Pancreas (tissue), 10 donors: ENCODE measurements at regions not wholly inside any gene's neighbourhood (a gene's known extent, or its start where the extent isn't known, plus 50 kb on each side); places are given as distances from the start of the nearest gene placed in this dataset.

Experiments used
- ATAC-seq, 4 donors: fragments of 200-7000 bp; cut with Tn5 transposase; one replicate each; pipeline versions ENCODE4 v1.8.0 to v1.9.1; 2020; ENCODE audit warnings: mild to moderate bottlenecking in 4 of 4, moderate library complexity in 4 of 4
- DNase-seq, 6 donors: peaks; one replicate each; pipeline ENCODE4 v3.0.0-alpha.2; 2020
- FAIRE-seq: peaks from 2 replicates; lab custom pipeline; 2012; peaks lifted over from hg19 to GRCh38; lab: Jason Lieb, UNC
- H3K27ac ChIP-seq, 4 donors: fragments of 200-600 bp; sonication (generic); 1 replicate in 3 of 4; 2 replicates in 1 of 4; pipeline versions ENCODE4 v1.5.0 to v1.8.0; 2020
- H3K27me3 ChIP-seq, 4 donors: fragments of 200-600 bp; one replicate each; pipeline ENCODE4 v1.8.0; 2021
- H3K36me3 ChIP-seq, 3 donors: fragments of 200-600 bp; sonication (generic) in 1 of 3; one replicate each; pipeline versions ENCODE4 v1.5.0 to v1.8.0; 2020 to 2021
- H3K4me1 ChIP-seq, 3 donors: fragments of 200-600 bp; one replicate each; pipeline ENCODE4 v1.8.0; 2021
- H3K4me3 ChIP-seq, 4 donors: fragments of 200-600 bp; sonication (generic) in 2 of 4; one replicate each; pipeline versions ENCODE4 v1.5.0 to v1.8.0; 2020 to 2021
- H3K9me3 ChIP-seq, 4 donors: fragments of 200-600 bp; one replicate each; pipeline ENCODE4 v1.8.0; 2021
- WGBS, 2 donors: extraction: QIAGEN DNeasy Blood & Tissue Kit; methylation state at CpG; one replicate each; pipeline ENCODE4 v1.1.7; 2013; 5-methylcytosine and 5-hydroxymethylcytosine counted together
- intact Hi-C, 3 donors: fragments of 100-400 bp; cut with DNase I; formaldehyde crosslinking; loops; one replicate each; pipeline versions ENCODE4 v1.11.1 to v1.14.2; 2022
- TF ChIP-seq, protein P1 (sequence below), 4 donors: fragments of 200-600 bp; sonication (generic) in 3 of 4; IDR thresholded peaks; one replicate each; pipeline versions ENCODE4 v1.5.0 to v1.8.0; 2021; ENCODE audit warnings: antibody characterized with exemption in 4 of 4
- donor health status: healthy with polysubstance abuse.
- donor health status: DM: no; HTN: no; CAD: no; lungs with moderate emphysema.
- donor health status: DM: no; HTN: no; CAD: no.
- donor health status: control.
- donor health status: control.
- donor health status: Bipolar disorder and iron deficiency.
- donor health status: DM: yes; HTN: yes; CAD: no.
- donor health status: DM: no; HTN: no; CAD: no.
- donor health status: DM: no; HTN: no; CAD: no.
- donor health status: DM: yes; HTN: yes; CAD: no.

GRCh38 chr2:16296331-16297250, 356.2 kb downstream of the MYCN start:
- H3K36me3 ChIP-seq, result no peaks in the 10 kb centered on the region
- FAIRE-seq (no peak), ATAC-seq (no peak), DNase-seq (no peak)
- H3K4me3 ChIP-seq, result no peak overlapping the region
- H3K4me1 ChIP-seq, result no peaks in the 10 kb centered on the region
- no peaks in the 10 kb centered on the region for H3K9me3 ChIP-seq
- peaks cover 0 to 7% (median 0%) of the 10 kb centered on the region in 4 donors for H3K27me3 ChIP-seq
- no peak overlapping the region for H3K27ac ChIP-seq
- 63 to 85% methylated on average over 8 of the region's 8 CpGs for WGBS, 2 donors
- intact Hi-C loops, result no loop called here
- TF ChIP-seq, protein P1, sequence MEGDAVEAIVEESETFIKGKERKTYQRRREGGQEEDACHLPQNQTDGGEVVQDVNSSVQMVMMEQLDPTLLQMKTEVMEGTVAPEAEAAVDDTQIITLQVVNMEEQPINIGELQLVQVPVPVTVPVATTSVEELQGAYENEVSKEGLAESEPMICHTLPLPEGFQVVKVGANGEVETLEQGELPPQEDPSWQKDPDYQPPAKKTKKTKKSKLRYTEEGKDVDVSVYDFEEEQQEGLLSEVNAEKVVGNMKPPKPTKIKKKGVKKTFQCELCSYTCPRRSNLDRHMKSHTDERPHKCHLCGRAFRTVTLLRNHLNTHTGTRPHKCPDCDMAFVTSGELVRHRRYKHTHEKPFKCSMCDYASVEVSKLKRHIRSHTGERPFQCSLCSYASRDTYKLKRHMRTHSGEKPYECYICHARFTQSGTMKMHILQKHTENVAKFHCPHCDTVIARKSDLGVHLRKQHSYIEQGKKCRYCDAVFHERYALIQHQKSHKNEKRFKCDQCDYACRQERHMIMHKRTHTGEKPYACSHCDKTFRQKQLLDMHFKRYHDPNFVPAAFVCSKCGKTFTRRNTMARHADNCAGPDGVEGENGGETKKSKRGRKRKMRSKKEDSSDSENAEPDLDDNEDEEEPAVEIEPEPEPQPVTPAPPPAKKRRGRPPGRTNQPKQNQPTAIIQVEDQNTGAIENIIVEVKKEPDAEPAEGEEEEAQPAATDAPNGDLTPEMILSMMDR (IDR thresholded peaks at IDR 0.05), result no peak

- FAIRE-seq, result no peak
- intact Hi-C loops, result no loop called here
Measured at GRCh38 chr2:16296038-16296290, 355.6 kb downstream of the MYCN start.

GRCh38 chr2:16294791-16295190, 354.4 kb downstream of the MYCN start:
- intact Hi-C loops, result no loop called here
- DNase-seq (no peak), ATAC-seq (no peak), FAIRE-seq (no peak)
- Histone ChIP-seq H3K36me3 (no peaks in the 10 kb centered on the region), H3K9me3 (no peaks in the 10 kb centered on the region), H3K27ac (no peak overlapping the region), H3K4me1 (no peaks in the 10 kb centered on the region), H3K4me3 (no peak overlapping the region), H3K27me3 (no peaks in the 10 kb centered on the region)
- 81 to 86% methylated on average over 7 of the region's 7 CpGs for WGBS, 2 donors
- TF ChIP-seq, protein P1 (IDR thresholded peaks at IDR 0.05), result no peak

More at GRCh38 chr2:16296038-16296290, 355.6 kb downstream of the MYCN start:
- DNase-seq, result no peak
- TF ChIP-seq, protein P1 (IDR thresholded peaks at IDR 0.05), result no peak
- no peaks in the 10 kb centered on the region for H3K4me1 ChIP-seq
- no peak for ATAC-seq
- H3K27me3 ChIP-seq, result peaks cover 0 to 7% (median 0%) of the 10 kb centered on the region in 4 donors
- no peaks in the 10 kb centered on the region for H3K9me3 ChIP-seq
- 79 to 80% methylated on average over 6 of the region's 6 CpGs for WGBS, 2 donors
- no peak overlapping the region for H3K4me3 ChIP-seq
- no peak overlapping the region for H3K27ac ChIP-seq
- no peaks in the 10 kb centered on the region for H3K36me3 ChIP-seq

GRCh38 chr2:16293871-16294270, 353.5 kb downstream of the MYCN start:
- FAIRE-seq, result no peak
- no peak for ATAC-seq
- WGBS, 2 donors, result 91 to 93% methylated on average over 1 of the region's 1 CpG
- H3K27me3 ChIP-seq, result no peaks in the 10 kb centered on the region
- H3K27ac ChIP-seq, result no peak overlapping the region
- no peak for DNase-seq
- H3K36me3 ChIP-seq, result no peaks in the 10 kb centered on the region
- intact Hi-C loops, result no loop called here
- no peaks in the 10 kb centered on the region for H3K4me1 ChIP-seq
- H3K4me3 ChIP-seq, result no peak overlapping the region
- TF ChIP-seq, protein P1 (IDR thresholded peaks at IDR 0.05), result no peak
- H3K9me3 ChIP-seq, result no peaks in the 10 kb centered on the region

DNA sequence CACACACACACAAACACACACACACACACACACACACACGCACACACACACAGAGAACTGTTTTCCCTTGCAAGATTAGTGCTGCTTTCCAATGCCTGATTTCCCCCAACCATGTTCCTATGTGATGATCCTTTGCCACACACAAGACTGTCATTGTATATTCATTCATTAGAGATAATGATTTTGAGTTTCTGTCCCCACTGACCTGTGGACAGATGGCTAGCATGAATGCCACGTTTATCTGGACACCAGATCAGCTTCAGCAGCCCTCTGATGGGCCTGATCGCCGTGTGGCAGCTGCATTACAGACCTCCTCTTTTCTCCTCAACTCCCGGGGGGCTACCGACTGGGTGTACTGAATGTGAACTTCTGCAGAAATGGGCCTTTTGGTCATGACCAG, 353.0 kb downstream of the MYCN start:
- TF ChIP-seq, protein P1 (IDR thresholded peaks at IDR 0.05), result no peak
- no peak for ATAC-seq

More for the DNA sequence above, 353.0 kb downstream of the MYCN start:
- Histone ChIP-seq H3K9me3 (no peaks in the 10 kb centered on the region), H3K4me1 (no peaks in the 10 kb centered on the region), H3K4me3 (no peak overlapping the region), H3K27ac (no peak overlapping the region), H3K36me3 (no peaks in the 10 kb centered on the region), H3K27me3 (no peaks in the 10 kb centered on the region)
- intact Hi-C loops, result no loop called here
- FAIRE-seq (no peak), DNase-seq (no peak)
- WGBS, 2 donors, result 54 to 66% methylated on average over 6 of the region's 6 CpGs
